Smooth muscle cell (in vitro differentiated cells): ENCODE measurements at regions not wholly inside any gene's neighbourhood (a gene's known extent, or its start where the extent isn't known, plus 50 kb on each side); places are given as distances from the start of the nearest gene placed in this dataset.

ENCODE experiments used
- DNase-seq: peaks from one replicate; lab custom pipeline; 2025; ENCODE audit not compliant: unreplicated experiment; lab: John Stamatoyannopoulos, UW
- H2AFZ ChIP-seq: fragments of 200-600 bp; sonication (generic); 2 replicates; pipeline ENCODE4 v1.6.0; 2016; ENCODE audit warnings: antibody characterized with exemption, low read depth, mild to moderate bottlenecking
- H3F3A ChIP-seq: fragments of 200-600 bp; sonication (generic); 2 replicates; pipeline ENCODE4 v1.6.0; 2017; ENCODE audit warnings: antibody characterized with exemption, low read depth
- H3K27ac ChIP-seq: fragments of 200-600 bp; sonication (generic); 2 replicates; pipeline ENCODE4 v1.5.1; 2016; ENCODE audit warnings: low read depth, mild to moderate bottlenecking
- H3K27me3 ChIP-seq: fragments of 200-600 bp; sonication (generic); 2 replicates; pipeline ENCODE4 v1.6.1; 2016; ENCODE audit warnings: low read depth, mild to moderate bottlenecking
- H3K36me3 ChIP-seq: fragments of 200-600 bp; sonication (generic); 2 replicates; pipeline ENCODE4 v1.5.1; 2016; ENCODE audit warnings: low read depth
- H3K4me1 ChIP-seq: fragments of 200-600 bp; sonication (generic); 2 replicates; pipeline ENCODE4 v1.5.1; 2016; ENCODE audit warnings: low read depth
- H3K4me2 ChIP-seq: fragments of 200-600 bp; sonication (generic); 2 replicates; pipeline ENCODE4 v1.6.0; 2016; ENCODE audit warnings: mild to moderate bottlenecking
- H3K4me3 ChIP-seq: fragments of 200-600 bp; sonication (generic); 2 replicates; pipeline ENCODE4 v1.5.1; 2016; ENCODE audit warnings: mild to moderate bottlenecking
- H3K79me2 ChIP-seq: fragments of 200-600 bp; sonication (generic); 2 replicates; pipeline ENCODE4 v1.6.0; 2016; ENCODE audit warnings: low read depth, mild to moderate bottlenecking
- H3K9ac ChIP-seq: fragments of 200-600 bp; sonication (generic); 2 replicates; pipeline ENCODE4 v1.6.0; 2016; ENCODE audit warnings: low read depth
- H3K9me3 ChIP-seq: fragments of 200-600 bp; sonication (generic); replicated peaks from 2 replicates; pipeline ENCODE4 v1.5.1; 2016; ENCODE audit warnings: low read depth
- H4K20me1 ChIP-seq: fragments of 200-600 bp; sonication (generic); 2 replicates; pipeline ENCODE4 v1.6.0; 2016; ENCODE audit warnings: low read depth
- WGBS: methylation state at CpG from one replicate; pipeline ENCODE4 v1.1.7; 2016; ENCODE audit warnings: low lambda C conversion rate; 5-methylcytosine and 5-hydroxymethylcytosine counted together
- TF ChIP-seq, protein P1 (sequence below): fragments of 200-600 bp; sonication (generic); IDR thresholded peaks from 2 replicates; pipeline ENCODE4 v1.5.1; 2017; ENCODE audit warnings: borderline replicate concordance, mild to moderate bottlenecking, antibody characterized with exemption; ENCODE audit not compliant: insufficient read depth, poor library complexity, severe bottlenecking

DNA sequence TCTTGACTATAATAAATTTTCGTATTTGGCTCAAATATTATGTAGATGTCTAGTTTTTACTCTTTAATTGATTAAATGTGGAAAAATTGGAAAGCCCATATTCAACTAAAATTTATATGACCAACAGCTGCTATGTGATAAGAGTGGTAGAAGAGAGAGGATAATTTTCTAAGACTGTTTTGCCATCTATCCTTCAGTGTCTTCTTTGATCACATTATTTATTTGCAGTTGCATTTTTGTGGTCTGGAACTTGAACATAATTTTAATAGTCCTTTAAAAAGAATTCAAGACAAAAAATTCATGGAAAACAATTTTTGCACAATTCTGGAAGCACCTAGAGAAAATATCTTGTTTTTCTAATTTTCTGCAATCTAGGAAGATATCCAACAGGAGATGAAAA lies 213.3 kb upstream of the THBS1 start:
- Histone ChIP-seq H3K9me3 (no peaks in the 10 kb centered on the region), H3K4me1 (no peaks in the 10 kb centered on the region), H3K27me3 (no peaks in the 10 kb centered on the region), H3K79me2 (no peaks in the 10 kb centered on the region), H3K4me2 (no peak overlapping the region), H3K4me3 (no peak overlapping the region), H4K20me1 (no peaks in the 10 kb centered on the region), H3K36me3 (no peaks in the 10 kb centered on the region), H2AFZ (no peak overlapping the region), H3K9ac (no peak overlapping the region), H3F3A (no peaks in the 10 kb centered on the region), H3K27ac (no peak overlapping the region)
- no peak for DNase-seq
- 97% methylated on average over 1 of the region's 1 CpG for WGBS
- TF ChIP-seq, protein P1, sequence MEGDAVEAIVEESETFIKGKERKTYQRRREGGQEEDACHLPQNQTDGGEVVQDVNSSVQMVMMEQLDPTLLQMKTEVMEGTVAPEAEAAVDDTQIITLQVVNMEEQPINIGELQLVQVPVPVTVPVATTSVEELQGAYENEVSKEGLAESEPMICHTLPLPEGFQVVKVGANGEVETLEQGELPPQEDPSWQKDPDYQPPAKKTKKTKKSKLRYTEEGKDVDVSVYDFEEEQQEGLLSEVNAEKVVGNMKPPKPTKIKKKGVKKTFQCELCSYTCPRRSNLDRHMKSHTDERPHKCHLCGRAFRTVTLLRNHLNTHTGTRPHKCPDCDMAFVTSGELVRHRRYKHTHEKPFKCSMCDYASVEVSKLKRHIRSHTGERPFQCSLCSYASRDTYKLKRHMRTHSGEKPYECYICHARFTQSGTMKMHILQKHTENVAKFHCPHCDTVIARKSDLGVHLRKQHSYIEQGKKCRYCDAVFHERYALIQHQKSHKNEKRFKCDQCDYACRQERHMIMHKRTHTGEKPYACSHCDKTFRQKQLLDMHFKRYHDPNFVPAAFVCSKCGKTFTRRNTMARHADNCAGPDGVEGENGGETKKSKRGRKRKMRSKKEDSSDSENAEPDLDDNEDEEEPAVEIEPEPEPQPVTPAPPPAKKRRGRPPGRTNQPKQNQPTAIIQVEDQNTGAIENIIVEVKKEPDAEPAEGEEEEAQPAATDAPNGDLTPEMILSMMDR, result no peak

DNA sequence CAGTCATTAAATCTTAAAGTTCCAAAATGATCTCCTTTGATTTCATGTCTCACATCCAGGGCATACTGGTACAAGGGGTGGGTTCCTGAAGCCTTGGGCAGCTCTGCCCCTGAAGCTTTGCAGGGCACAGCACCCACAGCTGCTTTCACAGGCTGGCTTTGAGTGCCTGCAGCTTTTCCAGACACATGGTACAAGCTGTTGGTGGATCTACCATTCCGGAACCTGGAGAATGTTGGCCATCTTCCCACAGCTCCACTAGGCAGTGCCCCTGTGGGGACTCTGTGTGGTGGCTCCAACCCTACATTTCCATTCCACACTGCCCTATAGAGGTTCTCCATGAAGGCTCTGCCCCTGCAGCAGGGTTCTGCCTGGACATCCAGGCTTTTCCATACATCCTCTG lies 211.1 kb upstream of the THBS1 start:
- 100% methylated on average over 1 of the region's 1 CpG for WGBS
- no peak overlapping the region for H3K4me3 ChIP-seq

DNA sequence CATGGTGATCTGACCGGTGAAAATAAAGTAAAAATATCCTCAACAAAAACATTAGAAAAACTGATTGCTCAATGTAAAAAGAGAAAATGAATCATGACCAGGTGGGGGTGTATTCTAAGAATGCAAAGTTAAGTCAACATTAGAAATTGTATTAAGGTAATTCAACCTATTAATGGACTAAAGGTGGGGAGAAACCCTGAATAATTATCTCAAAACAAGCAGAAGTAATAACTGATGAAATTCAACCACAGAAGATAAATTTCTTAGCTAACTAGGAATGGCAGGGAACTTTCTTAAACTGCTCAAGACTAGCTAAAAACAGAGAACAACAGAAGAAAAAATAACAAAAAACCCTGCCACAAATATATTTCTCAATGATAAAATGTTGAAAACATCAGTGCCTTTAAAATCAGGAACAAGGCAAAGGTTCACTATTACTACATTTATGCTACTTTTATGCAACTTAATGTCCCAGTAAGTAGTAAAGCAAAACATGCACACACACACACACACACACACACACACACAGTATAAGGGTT lies 204.4 kb upstream of the THBS1 start:
- Histone ChIP-seq H3K9me3 (no peaks in the 10 kb centered on the region), H3K4me2 (no peak overlapping the region)
- TF ChIP-seq, protein P1, result no peak

More for the DNA sequence above, 211.1 kb upstream of the THBS1 start:
- no peaks in the 10 kb centered on the region for H3F3A ChIP-seq
- H3K36me3 ChIP-seq, result no peaks in the 10 kb centered on the region
- no peaks in the 10 kb centered on the region for H3K79me2 ChIP-seq
- no peak overlapping the region for H2AFZ ChIP-seq
- H3K4me1 ChIP-seq, result no peaks in the 10 kb centered on the region
- H4K20me1 ChIP-seq, result no peaks in the 10 kb centered on the region
- no peak overlapping the region for H3K4me2 ChIP-seq
- no peak for DNase-seq
- H3K9me3 ChIP-seq, result no peaks in the 10 kb centered on the region
- H3K9ac ChIP-seq, result no peak overlapping the region
- no peaks in the 10 kb centered on the region for H3K27me3 ChIP-seq
- TF ChIP-seq, protein P1, result no peak
- H3K27ac ChIP-seq, result no peak overlapping the region

DNA sequence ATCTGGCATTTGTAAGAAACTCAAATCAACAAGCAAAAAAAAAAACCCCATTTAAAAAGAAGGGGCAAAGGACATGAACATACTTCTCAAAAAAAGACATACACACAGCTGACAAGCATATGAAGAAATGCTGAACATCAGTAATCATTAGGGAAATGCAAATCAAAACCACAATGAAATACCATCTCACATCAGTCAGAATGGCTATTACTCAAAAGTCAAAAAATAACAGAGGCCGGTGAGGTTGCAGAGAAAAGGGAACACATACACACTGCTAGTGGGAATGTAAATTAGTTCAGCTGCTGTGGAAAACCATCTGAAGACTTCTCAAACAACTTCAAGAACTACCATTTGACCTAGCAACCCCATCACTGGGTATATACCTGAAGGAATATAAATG lies 199.4 kb upstream of the THBS1 start:
- no peak overlapping the region for H3K4me3 ChIP-seq
- no peaks in the 10 kb centered on the region for H3K36me3 ChIP-seq
- no peak overlapping the region for H2AFZ ChIP-seq
- no peaks in the 10 kb centered on the region for H3K79me2 ChIP-seq
- no peak overlapping the region for H3K4me2 ChIP-seq
- no peaks in the 10 kb centered on the region for H3K4me1 ChIP-seq
- no peaks in the 10 kb centered on the region for H3K9me3 ChIP-seq
- WGBS, result 88% methylated on average over 1 of the region's 1 CpG
- TF ChIP-seq, protein P1, result no peak
- no peak for DNase-seq
- no peaks in the 10 kb centered on the region for H3F3A ChIP-seq
- H3K27ac ChIP-seq, result no peak overlapping the region
- H3K9ac ChIP-seq, result no peak overlapping the region
- H4K20me1 ChIP-seq, result no peaks in the 10 kb centered on the region
- no peaks in the 10 kb centered on the region for H3K27me3 ChIP-seq

More for the DNA sequence above, 204.4 kb upstream of the THBS1 start:
- Histone ChIP-seq H3K9ac (no peak overlapping the region), H3K79me2 (no peaks in the 10 kb centered on the region), H3K27me3 (no peaks in the 10 kb centered on the region), H3K27ac (no peak overlapping the region), H2AFZ (no peak overlapping the region), H3K4me3 (no peak overlapping the region), H3F3A (no peaks in the 10 kb centered on the region), H3K36me3 (no peaks in the 10 kb centered on the region), H4K20me1 (no peaks in the 10 kb centered on the region), H3K4me1 (no peaks in the 10 kb centered on the region)
- no peak for DNase-seq
- WGBS, result 82% methylated on average over 1 of the region's 1 CpG
